Tibial artery (tissue), 4 donors: ENCODE measurements at regions not wholly inside any gene's neighbourhood (a gene's known extent, or its start where the extent isn't known, plus 50 kb on each side); places are given as distances from the start of the nearest gene placed in this dataset.

Experiments used
- DNase-seq, 2 donors: peaks; one replicate each; pipeline ENCODE4 v3.0.0-alpha.2; 2019
- H3K27ac ChIP-seq, 2 donors: fragments of 200-600 bp; sonication (generic) in 1 of 2; 1 replicate in 1 of 2; 2 replicates in 1 of 2; pipeline ENCODE4 v1.5.1; 2018 to 2019; ENCODE audit warnings: mild to moderate bottlenecking in 1 of 2
- H3K27me3 ChIP-seq, 2 donors: fragments of 200-600 bp; sonication (generic) in 1 of 2; one replicate each; pipeline versions ENCODE4 v1.5.1 to v1.6.0; 2016 to 2019
- H3K36me3 ChIP-seq, 3 donors: fragments of 200-600 bp; sonication (generic) in 2 of 3; one replicate each; pipeline ENCODE4 v1.5.1; 2016 to 2019; ENCODE audit warnings: mild to moderate bottlenecking in 2 of 3
- H3K4me1 ChIP-seq, 4 donors: fragments of 200-600 bp; sonication (generic) in 2 of 4; 1 replicate in 3 of 4; 2 replicates in 1 of 4; pipeline ENCODE4 v1.5.1; 2016 to 2019
- H3K4me3 ChIP-seq, 2 donors: fragments of 200-600 bp; sonication (generic) in 1 of 2; 1 replicate in 1 of 2; 2 replicates in 1 of 2; pipeline ENCODE4 v1.5.1; 2018 to 2019; ENCODE audit warnings: mild to moderate bottlenecking in 2 of 2
- H3K9me3 ChIP-seq, 3 donors: fragments of 200-600 bp; sonication (generic) in 1 of 3; one replicate each; pipeline ENCODE4 v1.5.1; 2016 to 2019
- CTCF ChIP-seq, 2 experiments: fragments of 200-600 bp in 1 of 2; fragments of 450-650 bp in 1 of 2; IDR thresholded peaks; one replicate each; pipeline ENCODE4 v1.5.1; 2017 to 2019; ENCODE audit warnings: antibody characterized with exemption in 2 of 2, mild to moderate bottlenecking in 1 of 2, moderate library complexity in 1 of 2
- intact Hi-C: fragments of 100-400 bp; cut with DNase I; formaldehyde crosslinking; loops from one replicate; pipeline ENCODE4 v1.15.0; 2023; ENCODE audit warnings: low total_unique reads

- no peak overlapping the region for H3K4me3 ChIP-seq
- no peaks in the 10 kb centered on the region for H3K4me1 ChIP-seq
- H3K27ac ChIP-seq: no peak overlapping the region
- no peak for TF ChIP-seq CTCF (IDR thresholded peaks at IDR 0.05)
- no peaks in the 10 kb centered on the region for H3K27me3 ChIP-seq
- no peaks in the 10 kb centered on the region for H3K9me3 ChIP-seq
- intact Hi-C loops: no loop called here
- DNase-seq: no peak
- H3K36me3 ChIP-seq: no peaks in the 10 kb centered on the region
Observed at GRCh38 chr9:80020056-80020455, 448.3 kb downstream of the TLE4 start.

DNA sequence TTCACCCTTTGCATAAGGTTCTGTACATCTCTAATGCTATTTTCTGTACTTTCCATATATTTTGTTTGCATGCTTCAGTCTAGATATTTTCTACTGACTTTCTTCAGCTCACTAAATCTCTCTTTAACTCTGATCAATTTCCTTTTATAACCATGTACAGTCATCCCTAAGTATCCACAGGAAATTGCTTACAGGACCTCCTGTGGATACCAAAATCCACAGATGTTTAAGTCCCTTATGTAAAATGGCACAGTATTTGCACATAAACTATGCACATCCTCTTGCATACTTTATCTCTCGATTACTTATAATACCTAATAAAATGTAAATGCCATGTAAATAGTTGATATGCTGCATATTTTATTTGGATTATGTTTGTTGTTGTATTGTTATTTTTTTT is 442.1 kb downstream of the TLE4 start:
- intact Hi-C loops: no loop called here
- TF ChIP-seq CTCF (IDR thresholded peaks at IDR 0.05): no peak

DNA sequence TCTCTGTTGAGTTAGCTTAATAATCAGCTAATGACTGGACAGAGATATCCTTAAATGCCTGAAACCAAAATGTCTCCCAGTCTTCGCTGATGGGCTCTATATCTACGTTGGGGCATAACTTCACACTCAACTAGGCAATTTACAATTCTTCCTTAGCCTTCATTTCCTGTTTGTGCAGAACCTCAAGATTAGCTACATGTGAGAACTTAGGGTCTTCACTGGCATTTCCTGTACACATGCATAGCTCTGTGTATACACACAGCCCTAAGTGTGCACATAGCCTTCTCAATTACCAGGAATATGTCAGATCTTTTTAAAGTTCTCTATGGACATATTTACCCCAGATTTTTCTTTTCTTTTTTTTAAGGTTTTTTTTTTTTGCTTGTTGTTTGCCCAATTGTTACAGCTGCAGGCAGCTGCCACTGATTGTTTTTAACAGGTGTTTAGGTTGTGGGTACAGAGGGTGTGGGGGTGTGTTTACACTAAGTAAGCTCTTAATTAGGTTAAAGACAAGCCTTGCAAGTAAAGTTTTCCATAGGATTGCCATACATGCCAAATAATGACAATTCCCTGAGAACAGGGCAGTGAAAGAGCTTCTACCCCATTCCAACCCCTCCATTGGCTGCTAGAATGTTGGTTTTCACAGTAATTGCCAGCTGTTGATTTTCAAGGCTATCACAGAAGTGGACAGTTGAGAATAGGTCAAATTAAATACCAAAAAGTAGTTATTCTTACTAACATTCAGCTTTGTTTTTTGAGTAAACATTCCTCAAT is 441.0 kb downstream of the TLE4 start:
- no peak overlapping the region for H3K27ac ChIP-seq
- intact Hi-C loops: no loop called here
- H3K4me3 ChIP-seq: no peak overlapping the region
- no peak for TF ChIP-seq CTCF (IDR thresholded peaks at IDR 0.05)
- H3K36me3 ChIP-seq: no peaks in the 10 kb centered on the region
- H3K4me1 ChIP-seq: no peaks in the 10 kb centered on the region
- peaks cover 0 to 3% (median 0%) of the 10 kb centered on the region in 3 donors for H3K9me3 ChIP-seq
- H3K27me3 ChIP-seq: no peaks in the 10 kb centered on the region
- DNase-seq: no peak

More for the DNA sequence above, 442.1 kb downstream of the TLE4 start:
- Histone ChIP-seq H3K27me3 (no peaks in the 10 kb centered on the region), H3K4me1 (no peaks in the 10 kb centered on the region), H3K36me3 (no peaks in the 10 kb centered on the region), H3K4me3 (no peak overlapping the region), H3K27ac (no peak overlapping the region), H3K9me3 (peaks cover 0 to 3% (median 0%) of the 10 kb centered on the region in 3 donors)
- DNase-seq: no peak

DNA sequence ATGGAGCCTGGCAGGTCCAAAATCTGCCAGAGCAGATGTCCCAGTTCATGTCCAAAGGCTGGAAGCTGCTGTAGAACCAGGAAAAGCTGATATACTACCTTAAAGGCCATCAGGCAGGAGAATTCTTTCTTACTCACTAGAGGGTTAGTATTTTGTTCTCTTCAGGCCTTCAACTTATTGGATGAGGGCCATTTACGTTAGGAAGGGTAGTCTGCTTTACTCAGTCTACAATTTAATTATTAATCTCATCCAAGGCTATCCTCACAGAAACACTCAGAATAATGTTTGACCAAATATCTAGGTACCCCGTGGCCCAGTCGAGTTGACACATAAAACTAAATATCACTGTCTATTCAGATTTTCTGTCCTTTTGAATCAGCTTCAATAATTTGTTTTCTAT is 437.4 kb downstream of the TLE4 start:
- intact Hi-C loops: no loop called here
- Histone ChIP-seq H3K27me3 (no peaks in the 10 kb centered on the region), H3K9me3 (peaks cover 0 to 3% (median 0%) of the 10 kb centered on the region in 3 donors), H3K4me3 (no peak overlapping the region), H3K36me3 (no peaks in the 10 kb centered on the region), H3K27ac (no peak overlapping the region), H3K4me1 (peaks cover 0 to 15% (median 0%) of the 10 kb centered on the region in 4 donors)
- no peak for TF ChIP-seq CTCF (IDR thresholded peaks at IDR 0.05)
- no peak for DNase-seq

GRCh38 chr9:80004714-80005113 is 432.9 kb downstream of the TLE4 start:
- peaks cover 0 to 19% (median 0%) of the 10 kb centered on the region in 4 donors for H3K4me1 ChIP-seq
- no peak for DNase-seq
- no peak overlapping the region for H3K27ac ChIP-seq
- no peaks in the 10 kb centered on the region for H3K9me3 ChIP-seq
- H3K36me3 ChIP-seq: no peaks in the 10 kb centered on the region
- no peak for TF ChIP-seq CTCF (IDR thresholded peaks at IDR 0.05)
- no peaks in the 10 kb centered on the region for H3K27me3 ChIP-seq
- intact Hi-C loops: no loop called here
- H3K4me3 ChIP-seq: no peak overlapping the region
